B cell (primary cell): ENCODE measurements at regions not wholly inside any gene's neighbourhood (a gene's known extent, or its start where the extent isn't known, plus 50 kb on each side); places are given as distances from the start of the nearest gene placed in this dataset.

Experiments
- ATAC-seq: fragments of 200-7000 bp; cut with Tn5 transposase; one replicate; pipeline ENCODE4 v1.10.0; 2021; ENCODE audit warnings: low read depth, mild to moderate bottlenecking, moderate number of reproducible peaks, moderate library complexity
- CTCF ChIA-PET: fragments of 350-600 bp; sonication (Branson Sonifier 250); formaldehyde crosslinking; loops from one replicate; lab custom pipeline; 2021; ENCODE audit warnings: antibody characterized with exemption, inconsistent platforms; lab: Charles Lee
- POLR2A ChIA-PET: fragments of 350-600 bp; sonication (Branson Sonifier 250); formaldehyde crosslinking; loops from one replicate; lab custom pipeline; 2021; ENCODE audit warnings: antibody characterized with exemption; lab: Charles Lee
- DNase-seq: peaks from one replicate; pipeline ENCODE4 v3.0.0; 2013
- H2AFZ ChIP-seq: 2 replicates; pipeline ENCODE4 v1.6.1; 2012; ENCODE audit warnings: mild to moderate bottlenecking, low read depth, low read length; ENCODE audit not compliant: insufficient read depth, poor library complexity, severe bottlenecking
- H3K27ac ChIP-seq, 2 donors: 1 replicate in 1 of 2; 2 replicates in 1 of 2; pipeline ENCODE4 v1.5.1; 2012 to 2013; ENCODE audit warnings: low read length in 2 of 2, mild to moderate bottlenecking in 2 of 2, moderate library complexity in 1 of 2
- H3K27me3 ChIP-seq, 4 experiments: fragments of 200-600 bp in 1 of 4; sonication (generic) in 1 of 4; replicated peaks in 1 of 4; 1 replicate in 2 of 4; 2 replicates in 2 of 4; pipeline versions ENCODE4 v1.6.1 to v1.7.0; 2013 to 2016; ENCODE audit warnings: low read length in 3 of 4, mild to moderate bottlenecking in 2 of 4, mixed read lengths in 1 of 4, moderate library complexity in 1 of 4; ENCODE audit not compliant: insufficient read depth in 4 of 4, control insufficient read depth in 3 of 4; ENCODE audit errors: control extremely low read depth in 1 of 4
- H3K36me3 ChIP-seq, 2 experiments: replicated peaks in 1 of 2; 1 replicate in 1 of 2; 2 replicates in 1 of 2; pipeline versions ENCODE4 v1.6.1 to v1.7.1; 2013; ENCODE audit warnings: low read length in 1 of 2; ENCODE audit not compliant: insufficient read depth in 2 of 2, control insufficient read depth in 1 of 2; ENCODE audit errors: control extremely low read depth in 1 of 2, extremely low read depth in 1 of 2
- H3K4me1 ChIP-seq, 2 donors: fragments of 200-600 bp in 1 of 2; sonication (generic) in 1 of 2; 1 replicate in 1 of 2; 2 replicates in 1 of 2; pipeline versions ENCODE4 v1.5.1 to v1.6.1; 2013 to 2017; ENCODE audit warnings: low read length in 2 of 2; ENCODE audit not compliant: control insufficient read depth in 2 of 2, insufficient read depth in 2 of 2
- H3K4me2 ChIP-seq: replicated peaks from 2 replicates; pipeline ENCODE3; 2012; ENCODE audit warnings: mild to moderate bottlenecking, low read depth, low read length; ENCODE audit not compliant: poor library complexity, severe bottlenecking
- H3K4me3 ChIP-seq, 5 experiments: fragments of 200-600 bp in 1 of 5; sonication (generic) in 1 of 5; 1 replicate in 3 of 5; 2 replicates in 2 of 5; pipeline versions ENCODE4 v1.5.1 to v1.7.0; 2011 to 2016; ENCODE audit warnings: low read length in 4 of 5, mild to moderate bottlenecking in 4 of 5, low read depth in 2 of 5, control low read depth in 1 of 5, moderate library complexity in 1 of 5; ENCODE audit not compliant: insufficient read depth in 1 of 5; ENCODE audit errors: control extremely low read depth in 1 of 5, extremely low read depth in 1 of 5
- H3K79me2 ChIP-seq: fragments of 200-600 bp; sonication (generic); one replicate; pipeline ENCODE4 v1.6.0; 2016; ENCODE audit warnings: low read length; ENCODE audit not compliant: control insufficient read depth, insufficient read depth
- H3K9ac ChIP-seq: fragments of 200-600 bp; sonication (generic); 2 replicates; pipeline ENCODE4 v1.6.1; 2017; ENCODE audit warnings: mild to moderate bottlenecking, low read length, moderate library complexity
- H3K9me3 ChIP-seq, 3 donors: one replicate each; pipeline versions ENCODE4 v1.6.1 to v1.7.1; 2013; ENCODE audit warnings: low read length in 2 of 3; ENCODE audit not compliant: control insufficient read depth in 2 of 3, insufficient read depth in 1 of 3; ENCODE audit errors: control extremely low read depth in 1 of 3
- H4K20me1 ChIP-seq: 2 replicates; pipeline ENCODE4 v1.6.0; 2012; ENCODE audit warnings: mild to moderate bottlenecking, low read length; ENCODE audit not compliant: insufficient read depth, control insufficient read depth, poor library complexity, severe bottlenecking
- H3K27ac Mint-ChIP-seq: one replicate; pipeline ENCODE4 v1.8.0; 2021; ENCODE audit warnings: mixed read lengths
- H3K27me3 Mint-ChIP-seq: one replicate; pipeline ENCODE4 v1.8.0; 2021; ENCODE audit warnings: mixed read lengths
- H3K4me1 Mint-ChIP-seq: one replicate; pipeline ENCODE4 v1.8.0; 2021; ENCODE audit warnings: mixed read lengths
- H3K4me3 Mint-ChIP-seq: one replicate; pipeline ENCODE4 v1.8.0; 2021; ENCODE audit warnings: mixed read lengths
- H3K9me3 Mint-ChIP-seq: one replicate; pipeline ENCODE4 v1.8.0; 2022; ENCODE audit warnings: mixed read lengths; ENCODE audit not compliant: insufficient read depth
- EZH2 ChIP-seq: IDR thresholded peaks from 2 replicates; pipeline ENCODE4 v1.6.1; 2012; ENCODE audit warnings: borderline replicate concordance, low read depth, mild to moderate bottlenecking, moderate library complexity, low read length; ENCODE audit not compliant: insufficient read depth, poor library complexity, severe bottlenecking
- WGBS: methylation state at CpG from one replicate; pipeline ENCODE4 v1.1.5; 2013; ENCODE audit warnings: missing lambda C conversion rate; ENCODE audit not compliant: insufficient coverage; 5-methylcytosine and 5-hydroxymethylcytosine counted together
- intact Hi-C: fragments of 100-400 bp; cut with micrococcal nuclease; formaldehyde crosslinking; loops from one replicate; pipeline ENCODE4 v1.10.0; 2022
- TF ChIP-seq, protein P1 (sequence below): fragments of 200-600 bp; IDR thresholded peaks from one replicate; pipeline ENCODE4 v1.8.0; 2022; ENCODE audit warnings: antibody characterized with exemption, mild to moderate bottlenecking

DNA sequence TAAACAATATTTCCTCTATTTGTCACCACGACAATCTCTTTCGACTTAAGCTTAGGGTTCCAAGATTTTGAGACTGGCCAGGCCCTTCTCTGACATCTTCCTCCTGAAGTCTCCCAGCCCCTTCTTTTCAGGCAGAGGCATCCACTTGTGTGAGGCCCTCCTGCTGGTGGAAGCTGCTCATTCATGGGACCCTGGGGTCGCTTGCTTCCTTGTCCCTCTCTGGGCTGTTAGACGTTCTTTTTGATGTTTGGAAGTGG lies 188.2 kb upstream of the APCDD1 start:
- Histone ChIP-seq H4K20me1 (no peaks in the 10 kb centered on the region), H3K9me3 (peaks cover 0 to 2% (median 0%) of the 10 kb centered on the region in 3 donors), H3K27me3 (no peaks in the 10 kb centered on the region), H3K4me1 (peaks cover 33 to 48% of the 10 kb centered on the region in 2 donors), H3K79me2 (no peaks in the 10 kb centered on the region), H3K9ac (no peak overlapping the region), H3K4me2 (no peak overlapping the region), H2AFZ (no peak overlapping the region), H3K4me3 (no peak overlapping the region), H3K27ac (no peak overlapping the region), H3K36me3 (no peaks in the 10 kb centered on the region)
- TF ChIP-seq, protein P1, sequence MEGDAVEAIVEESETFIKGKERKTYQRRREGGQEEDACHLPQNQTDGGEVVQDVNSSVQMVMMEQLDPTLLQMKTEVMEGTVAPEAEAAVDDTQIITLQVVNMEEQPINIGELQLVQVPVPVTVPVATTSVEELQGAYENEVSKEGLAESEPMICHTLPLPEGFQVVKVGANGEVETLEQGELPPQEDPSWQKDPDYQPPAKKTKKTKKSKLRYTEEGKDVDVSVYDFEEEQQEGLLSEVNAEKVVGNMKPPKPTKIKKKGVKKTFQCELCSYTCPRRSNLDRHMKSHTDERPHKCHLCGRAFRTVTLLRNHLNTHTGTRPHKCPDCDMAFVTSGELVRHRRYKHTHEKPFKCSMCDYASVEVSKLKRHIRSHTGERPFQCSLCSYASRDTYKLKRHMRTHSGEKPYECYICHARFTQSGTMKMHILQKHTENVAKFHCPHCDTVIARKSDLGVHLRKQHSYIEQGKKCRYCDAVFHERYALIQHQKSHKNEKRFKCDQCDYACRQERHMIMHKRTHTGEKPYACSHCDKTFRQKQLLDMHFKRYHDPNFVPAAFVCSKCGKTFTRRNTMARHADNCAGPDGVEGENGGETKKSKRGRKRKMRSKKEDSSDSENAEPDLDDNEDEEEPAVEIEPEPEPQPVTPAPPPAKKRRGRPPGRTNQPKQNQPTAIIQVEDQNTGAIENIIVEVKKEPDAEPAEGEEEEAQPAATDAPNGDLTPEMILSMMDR = no peak
- no peak for TF ChIP-seq EZH2
- no peak overlapping the region for H3K4me3 Mint-ChIP-seq
- DNase-seq (no peak), ATAC-seq (no peak)
- no peaks in the 10 kb centered on the region for H3K9me3 Mint-ChIP-seq
- intact Hi-C loops = no loop called here
- no peak overlapping the region for H3K27ac Mint-ChIP-seq
- WGBS = 100% methylated on average over 2 of the region's 4 CpGs
- H3K27me3 Mint-ChIP-seq = no peaks in the 10 kb centered on the region
- POLR2A ChIA-PET = no interaction called here
- H3K4me1 Mint-ChIP-seq = peaks cover 53% of the 10 kb centered on the region
- CTCF ChIA-PET = no interaction called here

DNA sequence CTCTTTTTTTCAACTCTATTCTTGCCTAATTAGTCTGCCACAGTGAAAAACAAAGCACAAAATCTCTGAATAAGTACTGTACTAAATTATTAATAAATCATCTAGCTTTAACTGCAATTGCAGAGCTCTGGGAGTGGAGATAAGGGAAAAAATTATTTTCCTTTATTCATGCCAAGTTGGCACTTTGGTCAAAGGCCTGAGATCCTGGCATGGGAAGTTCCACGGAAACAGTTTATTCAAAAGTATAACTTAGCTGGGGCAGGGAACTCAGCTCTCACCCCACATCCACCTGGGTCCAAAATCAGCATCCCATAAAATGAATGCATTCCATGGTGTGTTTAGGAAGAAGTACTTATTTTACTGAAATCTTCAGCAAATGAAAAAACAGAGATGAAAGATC lies 185.2 kb upstream of the APCDD1 start:
- Histone ChIP-seq H3K36me3 (no peaks in the 10 kb centered on the region), H4K20me1 (no peaks in the 10 kb centered on the region), H3K27ac (no peak overlapping the region), H3K4me2 (no peak overlapping the region), H3K4me3 (no peak overlapping the region), H3K27me3 (no peaks in the 10 kb centered on the region), H3K79me2 (no peaks in the 10 kb centered on the region), H2AFZ (no peak overlapping the region), H3K4me1 (peaks cover 20 to 26% of the 10 kb centered on the region in 2 donors), H3K9me3 (peaks cover 0 to 6% (median 0%) of the 10 kb centered on the region in 3 donors), H3K9ac (no peak overlapping the region)
- ATAC-seq (no peak), DNase-seq (no peak)
- intact Hi-C loops = no loop called here
- Mint-ChIP-seq H3K4me3 (no peak overlapping the region), H3K4me1 (peaks cover 26% of the 10 kb centered on the region), H3K27me3 (no peaks in the 10 kb centered on the region), H3K27ac (no peak overlapping the region), H3K9me3 (no peaks in the 10 kb centered on the region)
- no peak for TF ChIP-seq EZH2
- TF ChIP-seq, protein P1 = no peak
- no CpG with 5 or more reads among the region's 1 CpG for WGBS
- POLR2A ChIA-PET = no interaction called here
- CTCF ChIA-PET = no interaction called here
